DND-41 (cell line): ENCODE measurements at regions not wholly inside any gene's neighbourhood (a gene's known extent, or its start where the extent isn't known, plus 50 kb on each side); places are given as distances from the start of the nearest gene placed in this dataset.

Source experiments
- EZH2 ChIP-seq: IDR thresholded peaks from 3 replicates; pipeline ENCODE4 v1.6.1; 2012; ENCODE audit warnings: borderline replicate concordance, low read depth, mild to moderate bottlenecking, moderate library complexity, low read length, inconsistent platforms; ENCODE audit not compliant: severe bottlenecking
- TF ChIP-seq, protein P1 (sequence below): IDR thresholded peaks from 2 replicates; pipeline ENCODE4 v1.5.1; 2012; ENCODE audit warnings: borderline replicate concordance, low read length, moderate library complexity, mild to moderate bottlenecking; ENCODE audit not compliant: poor library complexity, severe bottlenecking; ENCODE audit errors: extremely low read depth

- TF ChIP-seq, protein P1, sequence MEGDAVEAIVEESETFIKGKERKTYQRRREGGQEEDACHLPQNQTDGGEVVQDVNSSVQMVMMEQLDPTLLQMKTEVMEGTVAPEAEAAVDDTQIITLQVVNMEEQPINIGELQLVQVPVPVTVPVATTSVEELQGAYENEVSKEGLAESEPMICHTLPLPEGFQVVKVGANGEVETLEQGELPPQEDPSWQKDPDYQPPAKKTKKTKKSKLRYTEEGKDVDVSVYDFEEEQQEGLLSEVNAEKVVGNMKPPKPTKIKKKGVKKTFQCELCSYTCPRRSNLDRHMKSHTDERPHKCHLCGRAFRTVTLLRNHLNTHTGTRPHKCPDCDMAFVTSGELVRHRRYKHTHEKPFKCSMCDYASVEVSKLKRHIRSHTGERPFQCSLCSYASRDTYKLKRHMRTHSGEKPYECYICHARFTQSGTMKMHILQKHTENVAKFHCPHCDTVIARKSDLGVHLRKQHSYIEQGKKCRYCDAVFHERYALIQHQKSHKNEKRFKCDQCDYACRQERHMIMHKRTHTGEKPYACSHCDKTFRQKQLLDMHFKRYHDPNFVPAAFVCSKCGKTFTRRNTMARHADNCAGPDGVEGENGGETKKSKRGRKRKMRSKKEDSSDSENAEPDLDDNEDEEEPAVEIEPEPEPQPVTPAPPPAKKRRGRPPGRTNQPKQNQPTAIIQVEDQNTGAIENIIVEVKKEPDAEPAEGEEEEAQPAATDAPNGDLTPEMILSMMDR, result no peak
- TF ChIP-seq EZH2, result no peak
These were observed 116.7 kb downstream of the FASLG start for GRCh38 chr1:172775606-172776005.
